WTC11 (cell line): ENCODE measurements at regions not wholly inside any gene's neighbourhood (a gene's known extent, or its start where the extent isn't known, plus 50 kb on each side); places are given as distances from the start of the nearest gene placed in this dataset.

Experiments
- ATAC-seq: fragments of 200-7000 bp; cut with Tn5 transposase; 2 replicates; pipeline ENCODE4 v1.10.0; 2021; ENCODE audit warnings: mild to moderate bottlenecking, moderate library complexity
- CTCF ChIA-PET: fragments of 300-600 bp; sonication (Branson Sonifier 250); formaldehyde crosslinking; loops from one replicate; lab custom pipeline; 2021; ENCODE audit warnings: antibody characterized with exemption; lab: Charles Lee
- POLR2A ChIA-PET: fragments of 350-600 bp; sonication (Branson Sonifier 250); formaldehyde crosslinking; loops from one replicate; lab custom pipeline; 2021; ENCODE audit warnings: antibody characterized with exemption; lab: Charles Lee
- DNase-seq: peaks from one replicate; pipeline ENCODE4 v3.0.0; 2021; ENCODE audit warnings: low spot score
- H3K27ac Mint-ChIP-seq: 2 replicates; pipeline ENCODE4 v1.8.0; 2021; ENCODE audit warnings: mixed read lengths
- H3K27me3 Mint-ChIP-seq: 2 replicates; pipeline ENCODE4 v1.8.0; 2021; ENCODE audit warnings: low read depth, mild to moderate bottlenecking, moderate library complexity, mixed read lengths
- H3K36me3 Mint-ChIP-seq: 2 replicates; pipeline ENCODE4 v1.8.0; 2021; ENCODE audit warnings: mixed read lengths
- H3K4me1 Mint-ChIP-seq: 2 replicates; pipeline ENCODE4 v1.8.0; 2022; ENCODE audit warnings: mixed read lengths
- H3K4me3 Mint-ChIP-seq: 2 replicates; pipeline ENCODE4 v1.8.0; 2021; ENCODE audit warnings: mild to moderate bottlenecking, moderate library complexity, mixed read lengths
- H3K9me3 Mint-ChIP-seq: 2 replicates; pipeline ENCODE4 v1.8.0; 2021; ENCODE audit warnings: mixed read lengths
- ATF1 ChIP-seq: sonication (generic); formaldehyde crosslinking; IDR thresholded peaks from 2 replicates; pipeline ENCODE4 v1.8.1; 2023; ENCODE audit warnings: mild to moderate bottlenecking, moderate library complexity, missing genetic modification reagents
- CREM ChIP-seq: sonication (generic); formaldehyde crosslinking; IDR thresholded peaks from 2 replicates; pipeline ENCODE4 v1.8.1; 2022; ENCODE audit warnings: mild to moderate bottlenecking, missing genetic modification reagents, moderate library complexity
- ELF4 ChIP-seq: sonication (generic); formaldehyde crosslinking; IDR thresholded peaks from 2 replicates; pipeline ENCODE4 v1.8.1; 2022; ENCODE audit warnings: low read depth, mild to moderate bottlenecking, moderate library complexity, missing genetic modification reagents
- ETV6 ChIP-seq: sonication (generic); formaldehyde crosslinking; IDR thresholded peaks from 2 replicates; pipeline ENCODE4 v1.8.1; 2022; ENCODE audit warnings: mild to moderate bottlenecking, missing genetic modification reagents
- GRHL2 ChIP-seq: fragments of 250-450 bp; sonication (Bioruptor Pico); IDR thresholded peaks from 2 replicates; pipeline ENCODE4 v1.8.0; 2022; ENCODE audit warnings: mild to moderate bottlenecking, moderate library complexity; ENCODE audit not compliant: insufficient replicate concordance, severe bottlenecking
- HMGA2 ChIP-seq: fragments of 250-450 bp; sonication (Bioruptor Pico); IDR thresholded peaks from 2 replicates; pipeline ENCODE4 v1.4.0; 2021; ENCODE audit warnings: mild to moderate bottlenecking, moderate library complexity
- MLX ChIP-seq: sonication (generic); formaldehyde crosslinking; IDR thresholded peaks from 2 replicates; pipeline ENCODE4 v1.8.1; 2023; ENCODE audit warnings: mild to moderate bottlenecking, missing genetic modification reagents, moderate library complexity
- MYBL2 ChIP-seq: sonication (generic); formaldehyde crosslinking; IDR thresholded peaks from 2 replicates; pipeline ENCODE4 v1.8.1; 2023; ENCODE audit warnings: mild to moderate bottlenecking, moderate library complexity, missing genetic modification reagents
- NFATC4 ChIP-seq: fragments of 250-450 bp; sonication (Bioruptor Pico); IDR thresholded peaks from 2 replicates; pipeline ENCODE4 v1.9.0; 2021; ENCODE audit warnings: mild to moderate bottlenecking
- NFE2L1 ChIP-seq: sonication (generic); formaldehyde crosslinking; IDR thresholded peaks from 2 replicates; pipeline ENCODE4 v1.8.1; 2023; ENCODE audit warnings: missing genetic modification reagents
- NFYB ChIP-seq: sonication (generic); formaldehyde crosslinking; conservative IDR thresholded peaks from 2 replicates; pipeline ENCODE4 v1.8.0; 2022; ENCODE audit warnings: low read depth, missing genetic modification reagents
- PREB ChIP-seq: sonication (generic); formaldehyde crosslinking; IDR thresholded peaks from 2 replicates; pipeline ENCODE4 v1.8.1; 2022; ENCODE audit warnings: mild to moderate bottlenecking, missing genetic modification reagents, moderate library complexity, borderline replicate concordance
- PRRX2 ChIP-seq: fragments of 250-450 bp; sonication (Bioruptor Pico); IDR thresholded peaks from 2 replicates; pipeline ENCODE4 v1.8.0; 2021; ENCODE audit warnings: mild to moderate bottlenecking
- TCF7 ChIP-seq: sonication (generic); formaldehyde crosslinking; IDR thresholded peaks from 2 replicates; pipeline ENCODE4 v1.8.0; 2022; ENCODE audit warnings: mild to moderate bottlenecking, low read depth, missing genetic modification reagents, moderate library complexity
- TEAD4 ChIP-seq: sonication (generic); formaldehyde crosslinking; IDR thresholded peaks from 2 replicates; pipeline ENCODE4 v1.8.0; 2022; ENCODE audit warnings: mild to moderate bottlenecking, missing genetic modification reagents
- ZBTB21 ChIP-seq: sonication (generic); formaldehyde crosslinking; IDR thresholded peaks from 2 replicates; pipeline ENCODE4 v1.8.1; 2023; ENCODE audit warnings: mild to moderate bottlenecking, missing genetic modification reagents, borderline replicate concordance
- ZNF671 ChIP-seq: fragments of 250-450 bp; sonication (Bioruptor Pico); IDR thresholded peaks from 2 replicates; pipeline ENCODE4 v1.8.0; 2021; ENCODE audit warnings: mild to moderate bottlenecking
- TF ChIP-seq, protein P1 (sequence below): sonication (generic); formaldehyde crosslinking; conservative IDR thresholded peaks from 2 replicates; pipeline ENCODE4 v1.8.1; 2023; ENCODE audit warnings: mild to moderate bottlenecking, low read depth, missing genetic modification reagents, moderate library complexity
- TF ChIP-seq, protein P2 (sequence below): sonication (generic); formaldehyde crosslinking; IDR thresholded peaks from 2 replicates; pipeline ENCODE4 v1.8.0; 2022; ENCODE audit warnings: mild to moderate bottlenecking, missing genetic modification reagents
- TF ChIP-seq, protein P3 (sequence below): sonication (generic); formaldehyde crosslinking; IDR thresholded peaks from 2 replicates; pipeline ENCODE4 v1.8.1; 2022; ENCODE audit warnings: missing genetic modification reagents, borderline replicate concordance
- TF ChIP-seq, protein P4 (sequence below): sonication (generic); formaldehyde crosslinking; IDR thresholded peaks from 2 replicates; pipeline ENCODE4 v1.8.1; 2023; ENCODE audit warnings: mild to moderate bottlenecking, missing genetic modification reagents, moderate library complexity
- TF ChIP-seq, protein P5 (sequence below): sonication (generic); formaldehyde crosslinking; conservative IDR thresholded peaks from 2 replicates; pipeline ENCODE4 v1.8.1; 2022; ENCODE audit warnings: mild to moderate bottlenecking, missing genetic modification reagents

DNA sequence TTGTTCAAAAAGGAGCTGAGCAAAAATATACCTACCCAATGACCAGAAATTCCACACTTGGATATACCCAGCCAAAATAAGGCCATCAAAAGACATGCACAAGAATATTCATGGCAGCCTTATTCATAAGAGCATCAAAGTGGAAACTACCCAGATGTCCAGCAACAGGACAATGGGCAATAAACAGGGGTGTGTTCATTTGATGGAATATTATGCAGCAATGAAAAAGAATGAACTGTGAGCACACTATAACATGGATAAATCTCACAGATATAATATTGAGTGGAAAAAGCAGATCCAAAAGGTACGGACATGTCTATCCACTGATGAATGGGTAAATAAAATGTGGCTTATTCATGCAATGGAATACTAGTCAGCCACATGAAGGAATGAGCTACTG is 209.2 kb upstream of the LHX5 start:
- no peak overlapping the region for H3K27ac Mint-ChIP-seq
- POLR2A ChIA-PET, result no interaction called here
- CTCF ChIA-PET, result no interaction called here
- 0 out of 2 replicates have a peak, but pooled peaks cover 8% of the 10 kb centered on the region for H3K9me3 Mint-ChIP-seq
- TF ChIP-seq, protein P1, sequence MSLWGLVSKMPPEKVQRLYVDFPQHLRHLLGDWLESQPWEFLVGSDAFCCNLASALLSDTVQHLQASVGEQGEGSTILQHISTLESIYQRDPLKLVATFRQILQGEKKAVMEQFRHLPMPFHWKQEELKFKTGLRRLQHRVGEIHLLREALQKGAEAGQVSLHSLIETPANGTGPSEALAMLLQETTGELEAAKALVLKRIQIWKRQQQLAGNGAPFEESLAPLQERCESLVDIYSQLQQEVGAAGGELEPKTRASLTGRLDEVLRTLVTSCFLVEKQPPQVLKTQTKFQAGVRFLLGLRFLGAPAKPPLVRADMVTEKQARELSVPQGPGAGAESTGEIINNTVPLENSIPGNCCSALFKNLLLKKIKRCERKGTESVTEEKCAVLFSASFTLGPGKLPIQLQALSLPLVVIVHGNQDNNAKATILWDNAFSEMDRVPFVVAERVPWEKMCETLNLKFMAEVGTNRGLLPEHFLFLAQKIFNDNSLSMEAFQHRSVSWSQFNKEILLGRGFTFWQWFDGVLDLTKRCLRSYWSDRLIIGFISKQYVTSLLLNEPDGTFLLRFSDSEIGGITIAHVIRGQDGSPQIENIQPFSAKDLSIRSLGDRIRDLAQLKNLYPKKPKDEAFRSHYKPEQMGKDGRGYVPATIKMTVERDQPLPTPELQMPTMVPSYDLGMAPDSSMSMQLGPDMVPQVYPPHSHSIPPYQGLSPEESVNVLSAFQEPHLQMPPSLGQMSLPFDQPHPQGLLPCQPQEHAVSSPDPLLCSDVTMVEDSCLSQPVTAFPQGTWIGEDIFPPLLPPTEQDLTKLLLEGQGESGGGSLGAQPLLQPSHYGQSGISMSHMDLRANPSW, result no peak
- TF ChIP-seq TCF7 (CRISPR knock-in tag) (no peak), NFYB (no peak), ZNF671 (CRISPR knock-in tag) (no peak), NFE2L1 (CRISPR knock-in tag) (no peak)
- TF ChIP-seq, protein P2, sequence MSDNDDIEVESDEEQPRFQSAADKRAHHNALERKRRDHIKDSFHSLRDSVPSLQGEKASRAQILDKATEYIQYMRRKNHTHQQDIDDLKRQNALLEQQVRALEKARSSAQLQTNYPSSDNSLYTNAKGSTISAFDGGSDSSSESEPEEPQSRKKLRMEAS (CRISPR knock-in tag), result no peak
- no peaks in the 10 kb centered on the region for H3K36me3 Mint-ChIP-seq
- DNase-seq (no peak), ATAC-seq (no peak)
- H3K4me1 Mint-ChIP-seq, result no peaks in the 10 kb centered on the region
- no peak overlapping the region for H3K4me3 Mint-ChIP-seq
- 0 out of 2 replicates have a peak, but pooled peaks cover 2% of the 10 kb centered on the region for H3K27me3 Mint-ChIP-seq

- ChIA-PET CTCF (no interaction called here), POLR2A (no interaction called here)
- Mint-ChIP-seq H3K4me1 (no peaks in the 10 kb centered on the region), H3K27ac (no peak overlapping the region), H3K9me3 (0 out of 2 replicates have a peak, but pooled peaks cover 8% of the 10 kb centered on the region), H3K27me3 (0 out of 2 replicates have a peak, but pooled peaks cover 2% of the 10 kb centered on the region), H3K36me3 (no peaks in the 10 kb centered on the region), H3K4me3 (no peak overlapping the region)
- no peak for DNase-seq
- no peak for ATAC-seq
- no peak for TF ChIP-seq MYBL2 (CRISPR knock-in tag)
- TF ChIP-seq TEAD4 (CRISPR knock-in tag), result no peak
- no peak for TF ChIP-seq TCF7 (CRISPR knock-in tag)
- TF ChIP-seq, protein P3, sequence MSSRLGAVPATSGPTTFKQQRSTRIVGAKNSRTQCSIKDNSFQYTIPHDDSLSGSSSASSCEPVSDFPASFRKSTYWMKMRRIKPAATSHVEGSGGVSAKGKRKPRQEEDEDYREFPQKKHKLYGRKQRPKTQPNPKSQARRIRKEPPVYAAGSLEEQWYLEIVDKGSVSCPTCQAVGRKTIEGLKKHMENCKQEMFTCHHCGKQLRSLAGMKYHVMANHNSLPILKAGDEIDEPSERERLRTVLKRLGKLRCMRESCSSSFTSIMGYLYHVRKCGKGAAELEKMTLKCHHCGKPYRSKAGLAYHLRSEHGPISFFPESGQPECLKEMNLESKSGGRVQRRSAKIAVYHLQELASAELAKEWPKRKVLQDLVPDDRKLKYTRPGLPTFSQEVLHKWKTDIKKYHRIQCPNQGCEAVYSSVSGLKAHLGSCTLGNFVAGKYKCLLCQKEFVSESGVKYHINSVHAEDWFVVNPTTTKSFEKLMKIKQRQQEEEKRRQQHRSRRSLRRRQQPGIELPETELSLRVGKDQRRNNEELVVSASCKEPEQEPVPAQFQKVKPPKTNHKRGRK, result no peak
- no peak for TF ChIP-seq ETV6
- no peak for TF ChIP-seq NFATC4
These were observed 206.8 kb upstream of the LHX5 start for GRCh38 chr12:113678223-113679119.

DNA sequence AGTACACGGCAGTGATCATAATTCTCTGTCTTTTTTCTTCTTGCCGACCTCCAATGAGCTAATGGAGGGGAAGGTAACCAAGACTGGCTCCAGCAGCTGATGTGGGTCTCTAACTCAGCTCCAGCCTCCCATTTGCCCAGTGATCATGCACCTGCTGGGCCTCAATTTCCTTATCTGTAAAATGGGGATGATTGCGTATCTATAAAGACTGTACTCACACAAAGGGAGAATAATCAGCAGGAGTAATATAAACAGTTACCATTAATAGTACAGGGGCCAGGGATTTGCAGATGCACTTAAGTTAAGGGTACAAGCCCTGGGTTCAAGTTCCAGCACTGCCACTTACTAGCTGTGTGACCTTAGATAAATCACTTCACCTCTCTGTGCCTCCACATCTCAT is 204.9 kb upstream of the LHX5 start:
- ATAC-seq (no peak), DNase-seq (no peak)
- Mint-ChIP-seq H3K4me3 (no peak overlapping the region), H3K27me3 (0 out of 2 replicates have a peak, but pooled peaks cover 2% of the 10 kb centered on the region), H3K27ac (no peak overlapping the region), H3K4me1 (no peaks in the 10 kb centered on the region), H3K36me3 (no peaks in the 10 kb centered on the region), H3K9me3 (0 out of 2 replicates have a peak, but pooled peaks cover 8% of the 10 kb centered on the region)
- CTCF ChIA-PET, result interaction anchor here (0.8 kb wide), 1 partner anchor 21 kb away, joined by 3 read pairs; no protein-coding TSS in a partner anchor
- POLR2A ChIA-PET, result no interaction called here
- TF ChIP-seq MLX (CRISPR knock-in tag) (no peak), HMGA2 (no peak), GRHL2 (CRISPR knock-in tag) (no peak), CREM (CRISPR knock-in tag) (no peak), PREB (CRISPR knock-in tag) (no peak), ATF1 (CRISPR knock-in tag) (no peak), ELF4 (CRISPR knock-in tag) (no peak), ZBTB21 (no peak), PRRX2 (CRISPR knock-in tag) (no peak), MYBL2 (CRISPR knock-in tag) (no peak)
- TF ChIP-seq, protein P4, sequence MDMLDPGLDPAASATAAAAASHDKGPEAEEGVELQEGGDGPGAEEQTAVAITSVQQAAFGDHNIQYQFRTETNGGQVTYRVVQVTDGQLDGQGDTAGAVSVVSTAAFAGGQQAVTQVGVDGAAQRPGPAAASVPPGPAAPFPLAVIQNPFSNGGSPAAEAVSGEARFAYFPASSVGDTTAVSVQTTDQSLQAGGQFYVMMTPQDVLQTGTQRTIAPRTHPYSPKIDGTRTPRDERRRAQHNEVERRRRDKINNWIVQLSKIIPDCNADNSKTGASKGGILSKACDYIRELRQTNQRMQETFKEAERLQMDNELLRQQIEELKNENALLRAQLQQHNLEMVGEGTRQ (CRISPR knock-in tag), result no peak
- TF ChIP-seq, protein P5, sequence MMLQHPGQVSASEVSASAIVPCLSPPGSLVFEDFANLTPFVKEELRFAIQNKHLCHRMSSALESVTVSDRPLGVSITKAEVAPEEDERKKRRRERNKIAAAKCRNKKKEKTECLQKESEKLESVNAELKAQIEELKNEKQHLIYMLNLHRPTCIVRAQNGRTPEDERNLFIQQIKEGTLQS, result no peak
